ENCODE measurements at regions not wholly inside any gene's neighbourhood (a gene's known extent, or its start where the extent isn't known, plus 50 kb on each side); places are given as distances from the start of the nearest gene placed in this dataset.

DNA sequence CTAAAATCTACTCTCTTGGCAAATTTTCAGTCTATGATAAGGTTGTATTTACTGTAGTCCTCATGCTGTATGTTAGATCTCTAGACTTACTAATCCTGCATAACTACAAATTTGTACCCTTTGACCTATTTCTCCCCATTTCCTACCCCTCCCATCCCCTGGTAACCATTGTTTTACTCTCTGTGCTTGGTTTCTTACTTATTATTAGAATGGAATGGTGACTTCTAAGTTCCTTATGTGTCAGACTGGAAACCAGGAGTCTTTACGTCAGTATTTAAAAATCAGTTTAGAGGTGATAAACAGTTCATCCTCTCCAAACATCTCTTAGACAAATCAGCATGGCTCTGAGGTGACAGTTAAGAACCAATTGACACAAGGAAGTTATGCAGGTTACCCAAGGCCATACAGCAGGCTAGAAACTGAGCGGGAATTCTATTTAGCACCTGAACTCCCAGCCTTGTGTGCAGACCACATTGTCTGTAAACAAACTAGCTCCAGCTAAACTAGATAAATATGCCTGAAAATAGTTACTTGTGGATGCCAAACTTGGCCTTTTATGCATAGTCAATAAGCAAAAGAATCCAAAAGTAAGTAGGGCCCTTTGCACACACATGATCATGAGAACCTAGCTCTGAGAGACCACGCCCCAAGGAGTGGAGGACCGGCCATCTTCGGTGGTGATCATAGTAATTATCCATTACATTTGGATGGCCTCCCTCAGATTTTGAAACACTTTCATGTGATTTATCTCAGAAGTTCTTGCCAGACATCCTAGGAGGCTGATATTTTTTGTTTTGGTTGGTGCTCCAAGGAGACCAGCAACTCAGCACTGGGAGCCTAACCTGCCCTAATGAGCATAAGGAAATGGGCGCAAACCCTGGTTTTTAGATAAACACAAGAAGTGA is 72.3 kb upstream of the BOC start:
- no peak for DNase-seq

- no peak for DNase-seq
These were observed 70.5 kb upstream of the BOC start for GRCh38 chr3:113140876-113141275.

- DNase-seq, result no peak
These were observed 69.8 kb upstream of the BOC start for GRCh38 chr3:113141543-113141942.

DNA sequence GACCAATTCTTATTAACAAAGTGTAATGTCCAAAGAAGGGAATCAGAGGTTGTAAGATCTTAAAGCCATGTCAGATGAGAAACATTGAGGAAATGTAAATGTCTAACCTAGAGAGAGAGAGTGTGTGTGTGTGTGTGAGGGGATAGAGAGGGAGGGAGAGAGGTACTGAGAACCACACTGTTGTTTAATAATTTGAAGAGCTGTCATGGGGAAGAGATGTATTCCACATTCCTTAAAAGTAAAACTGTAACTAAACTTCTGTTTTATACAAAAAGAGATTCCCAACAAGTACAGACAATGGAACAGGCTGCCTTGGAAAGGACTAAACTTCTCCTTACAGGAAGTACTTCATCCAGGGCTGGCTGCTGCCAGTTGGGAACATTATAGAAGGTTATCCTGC is 68.9 kb upstream of the BOC start:
- no peak for DNase-seq

DNA sequence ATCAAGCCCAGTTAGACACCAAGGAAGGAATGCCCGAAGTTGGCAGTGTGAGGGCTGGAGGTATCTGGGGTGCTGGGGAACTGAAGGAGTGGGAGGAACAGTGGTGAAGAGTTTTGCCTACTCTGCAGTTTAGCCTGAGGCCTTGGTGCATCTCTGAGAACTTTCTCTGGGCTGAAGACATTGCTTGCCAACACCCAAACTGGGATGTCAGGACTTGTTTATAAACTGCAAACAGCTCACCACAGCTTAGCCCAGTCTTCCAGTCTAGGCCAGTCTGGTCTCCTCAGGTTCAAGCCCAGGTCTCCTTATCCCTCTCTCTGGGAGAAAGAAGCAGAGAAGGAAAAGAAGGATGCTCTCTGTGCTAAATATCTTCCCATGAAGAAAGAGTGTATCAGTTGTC is 68.0 kb upstream of the BOC start:
- DNase-seq, result no peak

GRCh38 chr3:113147681-113148261 is 63.6 kb upstream of the BOC start:
- DNase-seq, result no peak

DNA sequence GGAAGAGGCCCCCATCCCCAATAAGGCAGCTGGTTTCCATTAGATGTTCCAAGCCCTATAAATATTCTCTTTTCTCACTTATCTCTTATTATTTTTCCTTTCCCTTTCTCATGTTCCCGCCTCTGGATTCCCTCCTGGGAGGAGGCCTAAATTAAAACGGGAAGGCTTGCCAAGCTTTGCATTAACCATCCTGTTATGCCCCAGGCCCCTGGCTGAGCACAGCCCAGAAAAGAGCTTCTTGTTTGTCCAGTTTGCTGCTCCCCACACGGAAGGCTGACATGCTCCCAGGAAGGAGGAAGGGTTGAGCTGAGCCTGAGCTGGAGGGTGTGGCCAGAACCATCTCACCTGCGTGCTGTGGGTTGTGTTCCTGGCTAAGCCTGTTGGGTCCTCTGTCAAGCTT is 63.1 kb upstream of the BOC start:
- DNase-seq, result no peak

DNA sequence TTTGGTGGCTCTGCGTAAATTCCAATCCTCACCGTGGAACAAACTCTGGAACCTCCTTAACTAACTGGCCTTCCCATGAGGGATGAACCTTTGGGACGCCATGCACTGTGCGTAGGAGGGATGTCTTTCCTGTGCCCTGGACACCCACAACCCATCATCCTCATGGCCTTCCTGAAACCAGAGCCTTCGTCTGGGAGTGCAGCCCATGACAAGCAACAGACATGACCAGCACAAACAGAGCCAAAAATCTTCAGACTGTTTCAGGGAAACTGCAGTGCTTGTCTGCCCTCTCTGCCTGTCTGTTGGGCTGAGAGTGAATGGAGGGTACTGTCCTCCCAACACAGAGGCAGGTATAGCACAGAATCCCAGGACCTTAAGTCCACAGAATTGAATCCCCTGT is 61.1 kb upstream of the BOC start:
- no peak for DNase-seq

DNA sequence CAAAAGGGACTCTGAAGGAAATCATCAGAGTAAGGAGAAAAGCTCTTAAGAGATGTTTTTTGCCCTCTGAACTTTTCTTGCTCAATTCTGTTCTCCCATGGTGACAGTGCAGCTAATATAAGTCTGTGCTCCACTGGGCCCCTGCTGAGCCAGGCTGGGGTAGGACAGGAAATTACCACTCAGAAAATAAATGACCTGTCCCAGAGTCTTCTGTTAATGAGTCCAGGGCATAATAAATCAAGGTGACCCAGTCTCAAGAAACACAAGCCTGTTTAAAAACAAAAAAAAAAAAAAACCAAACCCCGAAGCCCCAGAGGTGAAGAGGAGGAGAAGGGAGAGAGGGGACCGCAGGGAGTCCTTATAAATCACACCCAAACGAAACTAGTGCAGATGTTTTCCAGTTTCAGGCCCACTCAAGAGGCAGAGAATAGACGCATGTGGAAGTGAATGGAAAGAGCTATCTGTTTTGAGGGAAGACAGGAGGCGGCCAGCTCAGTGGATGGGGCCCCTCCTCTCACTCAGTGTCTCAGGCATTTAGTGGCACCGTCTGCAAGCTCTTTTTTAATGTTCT is 59.8 kb upstream of the BOC start:
- DNase-seq, result no peak

- no peak for DNase-seq
These were observed 58.5 kb upstream of the BOC start for GRCh38 chr3:113152849-113153248.

DNA sequence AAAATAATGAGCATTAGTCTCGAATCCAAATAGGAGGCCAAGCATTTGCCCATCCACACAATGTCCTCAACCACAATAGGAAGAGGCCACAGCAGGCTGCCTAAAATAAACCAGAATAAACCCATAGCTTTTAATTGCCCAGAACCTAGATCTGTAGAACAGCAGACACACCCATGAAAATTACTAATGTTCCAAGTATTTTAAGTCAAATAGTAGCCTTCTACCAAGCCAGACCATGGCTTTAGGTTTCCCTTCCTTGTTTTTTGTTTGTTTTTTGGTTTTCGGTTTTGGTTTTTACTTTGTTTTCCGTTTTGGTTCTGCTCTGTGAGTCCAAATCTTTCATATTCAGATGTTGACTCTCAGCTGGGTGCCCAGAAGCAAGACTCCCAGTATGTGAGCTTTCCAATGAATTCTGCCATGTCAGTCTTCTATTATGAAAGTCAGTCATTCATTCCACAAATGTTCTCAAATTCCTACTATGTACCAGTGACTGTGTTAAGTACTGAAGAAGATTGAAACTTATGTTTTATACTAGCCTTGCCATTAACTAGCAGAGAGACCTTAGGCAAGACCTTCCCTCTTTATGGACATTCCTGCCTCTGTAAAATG is 57.8 kb upstream of the BOC start:
- peak; percentile 26 for DNase-seq

GRCh38 chr3:113156816-113157333 is 54.5 kb upstream of the BOC start:
- no peak for DNase-seq

GRCh38 chr3:113157408-113158030 is 53.8 kb upstream of the BOC start:
- peak; percentile 35 for DNase-seq

DNA sequence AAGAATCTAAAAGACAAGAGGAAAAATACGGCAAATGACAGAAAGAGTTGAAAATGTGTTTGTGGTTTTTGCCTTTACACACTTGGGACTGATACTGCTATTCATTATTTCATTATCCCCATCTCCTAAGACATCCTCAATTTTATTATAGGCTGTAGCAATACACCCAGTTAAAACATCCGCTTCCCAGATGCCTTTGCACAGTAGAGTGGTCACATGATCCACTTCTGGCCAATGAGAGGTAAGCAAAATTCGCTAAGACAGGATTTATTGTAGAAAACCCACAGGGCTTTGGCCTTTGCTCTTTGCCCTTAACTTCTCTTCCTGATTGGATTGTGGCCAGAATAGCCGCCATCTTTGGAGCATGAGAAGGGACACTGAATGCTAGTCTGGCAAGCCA is 53.2 kb upstream of the BOC start:
- no peak for DNase-seq

Measured in fibroblast of skin of scalp (primary cell).